HG03342 (cell line): ENCODE measurements at regions not wholly inside any gene's neighbourhood (a gene's known extent, or its start where the extent isn't known, plus 50 kb on each side); places are given as distances from the start of the nearest gene placed in this dataset.

Experiments used
- ATAC-seq: cut with Tn5 transposase; IDR thresholded peaks from one replicate; pipeline ENCODE4 v1.9.1; 2021; ENCODE audit warnings: mild to moderate bottlenecking, moderate library complexity; ENCODE audit not compliant: unreplicated experiment

DNA sequence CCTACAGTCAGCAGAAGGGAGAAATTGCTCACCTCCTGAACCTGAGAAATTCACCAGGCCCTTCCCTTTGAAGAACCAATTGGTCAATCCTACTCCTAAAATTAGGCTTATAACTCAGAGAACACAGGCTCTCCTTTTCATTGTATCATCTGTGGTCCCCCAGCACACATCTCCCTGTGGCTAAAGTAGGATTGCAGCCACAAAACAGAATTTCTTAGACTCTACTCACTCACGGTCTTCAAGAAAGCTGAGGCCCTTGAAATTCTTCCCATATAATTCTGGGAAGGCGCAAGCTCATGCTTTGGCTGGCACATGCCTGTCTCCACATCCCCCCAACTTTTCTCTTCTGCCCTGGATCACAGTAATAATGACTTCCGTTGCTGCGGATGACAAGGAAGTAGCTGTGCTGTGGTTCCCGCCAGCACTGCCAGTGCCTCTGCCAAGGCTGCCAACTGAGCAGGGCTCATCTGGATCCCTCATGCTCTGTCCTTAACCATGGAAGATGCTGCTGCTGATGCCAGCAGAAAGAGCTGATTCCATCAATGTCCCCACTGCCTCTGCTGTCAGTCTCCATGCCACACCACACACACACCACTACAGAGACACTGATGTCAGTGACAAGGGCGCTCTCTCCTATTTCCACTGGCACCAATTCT, 200.6 kb upstream of the POU2AF2 start:
- no peak for ATAC-seq

- ATAC-seq: no peak
Measured at GRCh38 chr11:111039982-111040381, 205.5 kb upstream of the POU2AF2 start.

- no peak for ATAC-seq
Measured at GRCh38 chr11:111035746-111036145, 209.8 kb upstream of the POU2AF2 start.

- ATAC-seq: no peak
Measured at GRCh38 chr11:111026241-111026640, 219.3 kb upstream of the POU2AF2 start.

GRCh38 chr11:111021131-111021530, 224.4 kb upstream of the POU2AF2 start:
- no peak for ATAC-seq

- ATAC-seq: no peak
Measured at GRCh38 chr11:111019871-111020670, 225.5 kb upstream of the POU2AF2 start.

- no peak for ATAC-seq
Measured at GRCh38 chr11:111019451-111019850, 226.1 kb upstream of the POU2AF2 start.

GRCh38 chr11:111018566-111018965, 227.0 kb upstream of the POU2AF2 start:
- no peak for ATAC-seq

- ATAC-seq: no peak
Measured at GRCh38 chr11:111012491-111012890, 233.0 kb upstream of the POU2AF2 start.

DNA sequence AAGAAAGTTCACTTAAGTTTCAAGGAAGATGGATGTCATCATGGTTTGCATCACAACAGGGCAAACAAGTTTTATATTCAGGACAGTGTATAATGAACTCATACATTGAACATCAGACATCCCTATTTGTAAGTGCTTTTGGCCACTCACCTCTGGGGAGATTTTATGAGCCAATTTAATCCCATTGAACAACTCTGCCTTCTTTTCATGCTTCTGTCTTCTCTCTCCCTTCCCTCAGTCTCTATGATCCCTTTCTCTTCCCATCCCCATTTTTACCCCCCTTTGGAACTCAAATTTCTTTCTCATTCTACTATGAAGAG, 234.3 kb upstream of the POU2AF2 start:
- no peak for ATAC-seq

GRCh38 chr11:111010391-111011274, 234.9 kb upstream of the POU2AF2 start:
- ATAC-seq: no peak

DNA sequence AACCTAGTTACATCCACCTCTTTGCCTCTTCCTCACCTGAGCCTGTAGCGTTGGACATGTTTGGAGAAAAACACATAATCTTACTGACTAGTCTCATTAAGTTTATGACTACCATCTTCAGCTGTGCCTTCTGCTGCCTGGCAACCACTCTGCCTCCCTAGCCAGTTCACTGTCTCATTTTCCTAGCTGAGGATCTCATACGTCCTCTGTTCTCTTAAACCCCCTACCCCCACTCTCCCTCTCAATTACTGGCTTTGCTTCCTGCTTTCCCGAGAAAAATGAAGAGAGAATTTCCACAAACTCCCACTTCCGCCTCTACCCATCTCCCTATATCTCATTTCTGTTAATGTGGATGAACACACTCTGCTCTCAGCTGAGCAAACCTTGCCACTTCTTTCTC, 239.3 kb upstream of the POU2AF2 start:
- ATAC-seq: no peak

DNA sequence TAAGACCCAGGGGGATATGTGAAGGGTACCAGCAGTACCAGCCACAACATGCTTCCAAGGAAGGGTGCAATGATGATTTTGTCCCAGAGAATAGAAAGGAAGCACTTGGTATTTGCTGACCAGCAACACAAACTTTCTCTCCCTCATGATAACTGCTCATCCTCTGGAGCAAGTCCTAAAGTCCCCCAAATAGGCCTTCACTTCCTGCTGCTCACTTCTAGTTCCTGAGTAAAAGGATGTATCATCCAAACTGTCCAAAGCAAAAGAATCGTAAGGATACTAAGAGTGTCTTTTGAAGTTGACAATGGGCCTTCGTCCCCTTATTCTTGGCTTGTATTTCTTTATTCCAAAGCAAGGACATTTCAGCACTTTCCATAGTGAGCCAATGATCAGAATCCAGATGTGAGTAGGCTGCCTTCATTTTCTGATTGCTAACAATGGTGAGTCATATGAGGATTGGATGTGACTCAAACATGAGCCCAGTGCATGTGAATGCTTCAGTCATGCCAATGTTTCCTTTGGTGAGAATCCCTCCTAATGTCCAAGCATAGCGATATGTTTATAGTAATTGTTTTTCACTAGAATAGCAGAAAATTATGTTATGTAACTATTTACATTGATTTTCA, 243.4 kb upstream of the POU2AF2 start:
- ATAC-seq: no peak

GRCh38 chr11:111001081-111001430, 244.5 kb upstream of the POU2AF2 start:
- ATAC-seq: no peak

GRCh38 chr11:111000400-111001080, 245.0 kb upstream of the POU2AF2 start:
- ATAC-seq: no peak

- ATAC-seq: no peak
Measured at GRCh38 chr11:110992481-110992880, 253.0 kb upstream of the POU2AF2 start.

- ATAC-seq: no peak
Measured at GRCh38 chr11:110991661-110992355, 253.7 kb upstream of the POU2AF2 start.

- no peak for ATAC-seq
Measured at GRCh38 chr11:110990311-110990710, 255.2 kb upstream of the POU2AF2 start.

- ATAC-seq: no peak
Measured at GRCh38 chr11:110989428-110990133, 255.9 kb upstream of the POU2AF2 start.

- no peak for ATAC-seq
Measured at GRCh38 chr11:110988671-110989070, 256.9 kb upstream of the POU2AF2 start.
